Progenitor cell of endocrine pancreas (in vitro differentiated cells): ENCODE measurements at regions not wholly inside any gene's neighbourhood (a gene's known extent, or its start where the extent isn't known, plus 50 kb on each side); places are given as distances from the start of the nearest gene placed in this dataset.
"Not testable (repeated sequence)": the region's sequence is repeated elsewhere in the genome, so short reads cannot be mapped to it uniquely, and the experiment has no call there.

Experiments used
- DNase-seq: peaks from one replicate; pipeline ENCODE4 v3.0.0; 2021; ENCODE audit warnings: low spot score; ENCODE audit not compliant: unreplicated experiment
- H3K27ac Mint-ChIP-seq: 2 replicates; pipeline ENCODE4 v1.8.0; 2021; ENCODE audit warnings: mild to moderate bottlenecking, moderate library complexity, mixed read lengths
- H3K27me3 Mint-ChIP-seq: 2 replicates; pipeline ENCODE4 v1.8.0; 2021; ENCODE audit warnings: mixed read lengths
- H3K36me3 Mint-ChIP-seq: 2 replicates; pipeline ENCODE4 v1.8.0; 2022; ENCODE audit warnings: mixed read lengths; ENCODE audit not compliant: insufficient read depth
- H3K4me1 Mint-ChIP-seq: 2 replicates; pipeline ENCODE4 v1.8.0; 2021; ENCODE audit warnings: low read depth, mixed read lengths
- H3K4me3 Mint-ChIP-seq: 2 replicates; pipeline ENCODE4 v1.8.0; 2021; ENCODE audit warnings: low read depth, mild to moderate bottlenecking, moderate library complexity, mixed read lengths
- H3K9me3 Mint-ChIP-seq: 2 replicates; pipeline ENCODE4 v1.8.0; 2021; ENCODE audit warnings: low read depth, mixed read lengths
- TF ChIP-seq, protein P1 (sequence below): fragments of 200-600 bp; sonication (generic); IDR thresholded peaks from one replicate; pipeline ENCODE4 v1.5.0; 2021; ENCODE audit warnings: antibody characterized with exemption, mild to moderate bottlenecking; ENCODE audit not compliant: unreplicated experiment

DNA sequence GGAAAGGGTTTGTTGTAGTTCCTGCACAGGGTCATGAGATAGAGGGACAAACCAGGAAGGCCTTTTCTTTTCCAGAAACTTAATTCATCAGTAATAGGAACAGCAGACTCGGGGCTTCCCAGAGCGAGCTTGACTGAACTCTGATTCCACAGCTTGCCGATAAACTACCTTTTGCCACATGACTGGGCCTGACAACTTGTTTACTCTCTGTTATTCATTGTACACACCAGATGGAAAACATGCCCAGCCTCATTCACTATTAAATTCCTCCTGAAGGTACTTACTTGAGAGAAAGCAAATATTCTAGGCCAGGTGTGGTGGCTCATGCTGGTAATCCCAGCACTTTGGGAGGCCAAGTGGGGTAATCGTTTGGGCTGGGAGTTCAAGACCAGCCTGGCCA, 77.1 kb upstream of the FGFR2 start:
- Mint-ChIP-seq H3K36me3 (no peaks in the 10 kb centered on the region), H3K4me3 (no peak overlapping the region), H3K27me3 (peaks cover 4% of the 10 kb centered on the region), H3K4me1 (peaks cover 13% of the 10 kb centered on the region), H3K9me3 (peaks cover 5% of the 10 kb centered on the region), H3K27ac (no peak overlapping the region)
- DNase-seq, result no peak
- TF ChIP-seq, protein P1, sequence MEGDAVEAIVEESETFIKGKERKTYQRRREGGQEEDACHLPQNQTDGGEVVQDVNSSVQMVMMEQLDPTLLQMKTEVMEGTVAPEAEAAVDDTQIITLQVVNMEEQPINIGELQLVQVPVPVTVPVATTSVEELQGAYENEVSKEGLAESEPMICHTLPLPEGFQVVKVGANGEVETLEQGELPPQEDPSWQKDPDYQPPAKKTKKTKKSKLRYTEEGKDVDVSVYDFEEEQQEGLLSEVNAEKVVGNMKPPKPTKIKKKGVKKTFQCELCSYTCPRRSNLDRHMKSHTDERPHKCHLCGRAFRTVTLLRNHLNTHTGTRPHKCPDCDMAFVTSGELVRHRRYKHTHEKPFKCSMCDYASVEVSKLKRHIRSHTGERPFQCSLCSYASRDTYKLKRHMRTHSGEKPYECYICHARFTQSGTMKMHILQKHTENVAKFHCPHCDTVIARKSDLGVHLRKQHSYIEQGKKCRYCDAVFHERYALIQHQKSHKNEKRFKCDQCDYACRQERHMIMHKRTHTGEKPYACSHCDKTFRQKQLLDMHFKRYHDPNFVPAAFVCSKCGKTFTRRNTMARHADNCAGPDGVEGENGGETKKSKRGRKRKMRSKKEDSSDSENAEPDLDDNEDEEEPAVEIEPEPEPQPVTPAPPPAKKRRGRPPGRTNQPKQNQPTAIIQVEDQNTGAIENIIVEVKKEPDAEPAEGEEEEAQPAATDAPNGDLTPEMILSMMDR, result no peak

DNA sequence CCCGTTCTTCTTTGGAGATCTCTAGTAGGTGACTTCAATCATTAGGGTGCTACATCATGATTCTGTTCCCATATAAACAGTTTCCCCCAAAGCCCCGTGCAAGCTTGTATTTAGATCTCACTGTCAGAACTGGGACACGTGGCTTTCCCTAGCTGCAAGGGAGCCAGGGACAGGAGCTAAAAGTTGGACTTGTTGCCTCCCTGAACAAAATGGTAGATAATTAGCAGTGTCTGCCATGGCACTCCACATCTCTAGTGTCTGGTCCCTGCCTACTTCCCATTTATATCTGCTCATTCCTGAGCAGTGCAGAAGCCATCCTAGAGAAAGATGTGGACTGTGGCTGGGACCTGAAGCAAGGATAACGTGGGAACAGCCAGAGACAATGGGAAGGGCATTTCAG, 76.6 kb upstream of the FGFR2 start:
- Mint-ChIP-seq H3K9me3 (peaks cover 5% of the 10 kb centered on the region), H3K4me3 (no peak overlapping the region), H3K4me1 (peaks cover 13% of the 10 kb centered on the region), H3K27ac (no peak overlapping the region), H3K36me3 (no peaks in the 10 kb centered on the region), H3K27me3 (peaks cover 4% of the 10 kb centered on the region)
- DNase-seq, result no peak
- TF ChIP-seq, protein P1, result no peak

DNA sequence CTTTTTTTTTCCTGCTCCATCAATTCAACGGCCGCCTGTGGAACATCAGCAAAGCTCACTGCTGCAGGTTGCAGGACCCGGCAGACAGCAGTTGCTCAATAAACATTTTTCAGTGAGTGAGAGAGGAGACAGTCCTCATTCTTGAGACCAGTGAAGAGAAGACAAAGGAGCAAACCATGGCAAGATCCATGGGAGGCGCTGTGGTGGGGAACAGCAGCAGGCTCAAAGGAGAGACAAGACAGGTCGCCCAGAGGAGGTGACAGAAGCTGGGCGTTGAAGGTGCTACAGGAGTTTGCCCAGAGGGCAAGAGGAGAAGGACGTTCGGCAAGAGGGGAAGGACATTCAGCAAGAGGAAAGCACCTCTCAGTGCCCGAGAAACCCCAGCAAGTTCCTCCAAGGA, 74.5 kb upstream of the FGFR2 start:
- no peak for DNase-seq
- no peaks in the 10 kb centered on the region for H3K36me3 Mint-ChIP-seq
- H3K27ac Mint-ChIP-seq, result no peak overlapping the region
- H3K27me3 Mint-ChIP-seq, result peaks cover 4% of the 10 kb centered on the region
- peaks cover 27% of the 10 kb centered on the region for H3K4me1 Mint-ChIP-seq
- H3K4me3 Mint-ChIP-seq, result no peak overlapping the region
- TF ChIP-seq, protein P1, result no peak
- H3K9me3 Mint-ChIP-seq, result peaks cover 5% of the 10 kb centered on the region

DNA sequence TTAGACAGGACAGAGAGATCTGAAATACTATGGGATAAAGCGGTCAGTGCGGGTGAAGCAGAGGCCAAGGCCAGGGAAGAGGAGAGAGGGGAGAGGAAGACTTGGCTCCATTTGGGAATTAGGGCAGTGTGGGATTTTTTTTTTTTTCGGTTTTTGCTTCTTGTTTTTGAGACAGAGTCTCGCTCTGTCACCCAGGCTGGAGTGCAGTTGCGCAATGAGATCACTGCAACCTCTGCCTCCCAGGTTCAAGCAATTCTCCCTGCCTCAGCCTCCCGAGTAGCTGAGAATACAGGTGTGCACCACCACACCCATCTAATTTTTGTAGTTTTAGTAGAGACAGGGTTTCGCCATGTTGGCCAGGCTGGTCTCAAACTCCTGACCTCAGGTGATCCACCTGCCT, 71.6 kb upstream of the FGFR2 start:
- H3K4me3 Mint-ChIP-seq, H3K9me3 Mint-ChIP-seq, H3K27me3 Mint-ChIP-seq, H3K27ac Mint-ChIP-seq, DNase-seq, H3K36me3 Mint-ChIP-seq: not testable (repeated sequence)
- peaks cover 28% of the 10 kb centered on the region for H3K4me1 Mint-ChIP-seq

DNA sequence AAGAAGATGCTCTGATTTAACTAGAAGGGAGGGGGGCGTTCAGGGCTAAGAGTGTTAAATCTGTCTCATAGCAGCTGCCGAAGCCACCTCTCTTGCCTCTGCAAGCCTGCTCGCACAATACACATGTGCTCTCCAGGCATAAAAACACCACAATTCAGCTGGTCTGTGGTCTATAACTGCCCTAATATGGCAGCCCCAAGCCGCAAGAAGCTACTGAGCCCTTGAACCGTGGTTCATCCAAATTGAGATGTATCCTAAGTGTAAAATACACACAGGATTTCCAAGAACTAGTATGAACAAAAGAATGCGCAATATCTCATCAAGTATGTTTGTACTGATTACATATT, 70.8 kb upstream of the FGFR2 start:
- Mint-ChIP-seq H3K36me3 (no peaks in the 10 kb centered on the region), H3K4me1 (peaks cover 28% of the 10 kb centered on the region), H3K27ac (no peak overlapping the region), H3K4me3 (no peak overlapping the region), H3K9me3 (no peaks in the 10 kb centered on the region), H3K27me3 (peaks cover 4% of the 10 kb centered on the region)
- no peak for DNase-seq
- TF ChIP-seq, protein P1, result no peak

DNA sequence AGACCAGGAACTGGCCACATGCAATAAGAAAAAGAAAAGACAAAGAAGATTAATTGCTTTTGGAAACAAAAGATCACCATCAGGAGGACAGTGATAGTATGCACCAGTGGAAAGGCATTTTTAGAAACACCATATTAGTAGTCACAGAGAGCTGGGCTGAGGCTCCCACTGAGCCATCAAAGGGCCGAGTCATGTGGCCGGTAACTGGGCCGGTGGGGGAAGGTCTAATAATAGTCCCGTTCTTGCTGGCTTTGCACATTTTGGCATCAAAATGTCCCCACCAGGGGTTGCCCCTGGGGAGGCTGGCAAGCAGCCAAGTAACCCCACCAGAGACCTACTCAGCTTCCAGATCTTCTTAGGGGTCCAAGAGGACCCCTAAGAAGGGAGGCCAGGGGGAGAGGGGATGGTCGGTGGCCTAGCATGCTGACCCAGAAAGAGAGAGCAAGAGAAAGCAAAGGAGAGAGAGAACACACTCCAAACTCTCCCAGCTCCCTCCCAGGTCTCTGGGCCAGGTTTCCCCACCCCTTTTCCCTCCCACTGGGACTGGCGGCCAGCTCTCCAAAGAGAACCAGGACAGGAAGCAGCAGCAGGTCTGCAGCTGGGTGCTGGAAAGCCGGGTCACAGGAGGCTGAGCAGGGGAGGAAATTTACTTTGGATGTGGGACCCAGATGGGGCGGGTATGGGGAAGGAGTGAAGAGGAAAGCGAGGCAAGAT, 70.2 kb upstream of the FGFR2 start:
- TF ChIP-seq, protein P1, result no peak
- H3K4me1 Mint-ChIP-seq, result peaks cover 28% of the 10 kb centered on the region
- peaks cover 4% of the 10 kb centered on the region for H3K27me3 Mint-ChIP-seq
- peak overlapping the region; percentile 0 for H3K4me3 Mint-ChIP-seq
- H3K36me3 Mint-ChIP-seq, result no peaks in the 10 kb centered on the region
- H3K27ac Mint-ChIP-seq, result peak overlapping the region; percentile 39
- no peak for DNase-seq
- H3K9me3 Mint-ChIP-seq, result no peaks in the 10 kb centered on the region
